GM12878 (cell line): ENCODE measurements at regions not wholly inside any gene's neighbourhood (a gene's known extent, or its start where the extent isn't known, plus 50 kb on each side); places are given as distances from the start of the nearest gene placed in this dataset.

Source experiments
- ATAC-seq: fragments of 200-7000 bp; cut with Tn5 transposase; 3 replicates; pipeline ENCODE4 v1.9.1; 2020; ENCODE audit warnings: mild to moderate bottlenecking, moderate library complexity
- BruUV-seq: library from RNA; stranded (reverse); fragments of 400-500 nt; replicated peaks from 2 replicates; lab custom pipeline; 2021; lab: Mats Ljungman, UMichigan
- CTCF ChIA-PET: fragments of 300-600 bp; sonication (Branson Sonifier 250); formaldehyde crosslinking; extraction: SDS; loops from one replicate; lab custom pipeline; 2021; ENCODE audit warnings: inconsistent platforms; lab: Yijun Ruan, JAX
- POLR2A ChIA-PET: fragments of 350-600 bp; formaldehyde crosslinking; extraction: SDS; loops from one replicate; lab custom pipeline; 2021; ENCODE audit warnings: inconsistent platforms; lab: Charles Lee
- RAD21 ChIA-PET: fragments of 300-600 bp; sonication (Branson Sonifier 250); formaldehyde crosslinking; loops from one replicate; lab custom pipeline; 2023; ENCODE audit warnings: antibody characterized with exemption; ENCODE audit not compliant: unreplicated experiment; lab: Charles Lee
- SMC1A ChIA-PET: fragments of 300-600 bp; sonication (Branson Sonifier 250); formaldehyde crosslinking; loops from one replicate; lab custom pipeline; 2023; ENCODE audit not compliant: unreplicated experiment, uncharacterized antibody; lab: Charles Lee
- DNase-seq: peaks from one replicate; pipeline ENCODE4 v3.0.0-alpha.2; 2011; ENCODE audit warnings: low read depth, low spot score
- FAIRE-seq: peaks from 3 replicates; lab custom pipeline; 2011; peaks lifted over from hg19 to GRCh38; lab: Jason Lieb, UNC
- H2AFZ ChIP-seq: 2 replicates; pipeline ENCODE4 v1.6.0; 2011; ENCODE audit warnings: low read depth, low read length, control low read depth; ENCODE audit not compliant: control insufficient read depth
- H3K27ac ChIP-seq: 2 replicates; pipeline ENCODE4 v1.5.1; 2011; ENCODE audit warnings: control low read depth; ENCODE audit not compliant: control insufficient read depth, insufficient read depth
- H3K27me3 ChIP-seq, 2 experiments: replicated peaks in 1 of 2; 2 replicates each; pipeline versions ENCODE4 v1.6.0 to v1.6.1; 2011; ENCODE audit warnings: low read length in 1 of 2; ENCODE audit not compliant: control insufficient read depth in 2 of 2, insufficient read depth in 2 of 2
- H3K36me3 ChIP-seq, 2 experiments: 2 replicates each; pipeline ENCODE4 v1.5.1; 2011; ENCODE audit warnings: low read length in 1 of 2; ENCODE audit not compliant: control insufficient read depth in 2 of 2, insufficient read depth in 2 of 2
- H3K4me1 ChIP-seq: 2 replicates; pipeline ENCODE4 v1.6.1; 2011; ENCODE audit warnings: mild to moderate bottlenecking, low read length, moderate library complexity, mixed read lengths; ENCODE audit not compliant: control insufficient read depth, insufficient read depth
- H3K4me2 ChIP-seq: 2 replicates; pipeline ENCODE4 v1.6.0; 2011; ENCODE audit warnings: control low read depth; ENCODE audit not compliant: control insufficient read depth, insufficient read depth
- H3K4me3 ChIP-seq: fragments of 200-600 bp; sonication (generic); 2 replicates; pipeline ENCODE4 v1.5.1; 2016
- H3K79me2 ChIP-seq: 2 replicates; pipeline ENCODE4 v1.6.0; 2011; ENCODE audit warnings: low read length; ENCODE audit not compliant: control insufficient read depth, insufficient read depth
- H3K9ac ChIP-seq: 2 replicates; pipeline ENCODE4 v1.8.0; 2011; ENCODE audit warnings: low read length, control low read depth, mixed read lengths; ENCODE audit not compliant: control insufficient read depth, insufficient read depth
- H3K9me3 ChIP-seq: replicated peaks from 3 replicates; pipeline ENCODE4 v1.5.1; 2011; ENCODE audit warnings: mild to moderate bottlenecking, low read length; ENCODE audit not compliant: control insufficient read depth, insufficient read depth
- H4K20me1 ChIP-seq: 2 replicates; pipeline ENCODE4 v1.6.0; 2011; ENCODE audit not compliant: control insufficient read depth, insufficient read depth
- BRCA1 ChIP-seq: IDR thresholded peaks from 2 replicates; pipeline ENCODE4 v1.6.1; 2011; ENCODE audit warnings: low read depth, low read length, improper control_type of control experiment
- CEBPZ ChIP-seq: fragments of 150-350 bp; IDR thresholded peaks from 2 replicates; pipeline ENCODE4 v1.6.1; 2016; ENCODE audit warnings: low read depth, low read length
- EZH2 ChIP-seq: IDR thresholded peaks from 2 replicates; pipeline ENCODE4 v1.6.1; 2012; ENCODE audit warnings: low read depth, mild to moderate bottlenecking, control low read depth, inconsistent platforms, low read length, borderline replicate concordance; ENCODE audit not compliant: control insufficient read depth
- GABPA ChIP-seq: IDR thresholded peaks from 2 replicates; pipeline ENCODE4 v1.6.1; 2014; ENCODE audit warnings: antibody characterized with exemption, low read depth, mild to moderate bottlenecking, inconsistent platforms
- HDAC6 ChIP-seq: fragments of 200-600 bp; sonication (generic); IDR thresholded peaks from one replicate; pipeline ENCODE4 v1.8.0; 2017; ENCODE audit warnings: antibody characterized with exemption; ENCODE audit not compliant: unreplicated experiment
- IRF4 ChIP-seq: IDR thresholded peaks from 2 replicates; pipeline ENCODE4 v1.6.1; 2011; ENCODE audit warnings: low read depth, low read length
- JUNB ChIP-seq: IDR thresholded peaks from 2 replicates; pipeline ENCODE4 v1.6.1; 2016; ENCODE audit warnings: antibody characterized with exemption, mild to moderate bottlenecking
- LARP7 ChIP-seq: fragments of 450-650 bp; IDR thresholded peaks from 2 replicates; pipeline ENCODE4 v1.6.1; 2017; ENCODE audit warnings: mild to moderate bottlenecking
- MTA3 ChIP-seq: IDR thresholded peaks from 2 replicates; pipeline ENCODE4 v1.6.1; 2012; ENCODE audit warnings: low read length, inconsistent platforms, borderline replicate concordance
- NR2F1 ChIP-seq: fragments of 450-650 bp; conservative IDR thresholded peaks from 2 replicates; pipeline ENCODE4 v1.6.1; 2017; ENCODE audit warnings: mild to moderate bottlenecking
- TCF7 ChIP-seq: IDR thresholded peaks from 2 replicates; pipeline ENCODE4 v1.6.1; 2014; ENCODE audit warnings: antibody characterized with exemption, borderline replicate concordance
- ZBED1 ChIP-seq: IDR thresholded peaks from 2 replicates; pipeline ENCODE4 v1.6.1; 2016; ENCODE audit warnings: borderline replicate concordance
- ZNF687 ChIP-seq: fragments of 450-650 bp; IDR thresholded peaks from 2 replicates; pipeline ENCODE4 v1.6.1; 2017; ENCODE audit warnings: mild to moderate bottlenecking, moderate library complexity
- WGBS: methylation state at CpG from one replicate; pipeline ENCODE4 v1.1.6; 2016; ENCODE audit warnings: low lambda C conversion rate; ENCODE audit not compliant: insufficient replicate concordance, insufficient coverage; ENCODE audit errors: missing lambda C conversion rate; 5-methylcytosine and 5-hydroxymethylcytosine counted together
- in situ Hi-C: fragments of 300-500 bp; cut with MboI; formaldehyde crosslinking; loops from 9 replicates; pipeline ENCODE4 v1.14.3; 2018; ENCODE audit warnings: mixed read lengths
- intact Hi-C: fragments of 100-400 bp; cut with micrococcal nuclease; formaldehyde crosslinking; loops from one replicate; pipeline ENCODE4 v1.14.2; 2022; ENCODE audit not compliant: unreplicated experiment
- TF ChIP-seq, protein P1 (sequence below): fragments of 450-650 bp; IDR thresholded peaks from 2 replicates; pipeline ENCODE4 v1.6.1; 2016; ENCODE audit warnings: mild to moderate bottlenecking
- TF ChIP-seq, protein P2 (sequence below): fragments of 450-650 bp; IDR thresholded peaks from 2 replicates; pipeline ENCODE4 v1.6.1; 2017; ENCODE audit warnings: low read depth, mild to moderate bottlenecking, moderate library complexity

- CTCF ChIA-PET: interaction anchor here (2.1 kb wide), 1 partner anchor 60 kb away, joined by 5 read pairs; no protein-coding TSS in a partner anchor
- intact Hi-C loops: no loop called here
- BruUV-seq: no TSS peak
- in situ Hi-C loops: no loop called here
- H3K27me3 ChIP-seq: no peaks in the 10 kb centered on the region
- no peak for TF ChIP-seq IRF4
- TF ChIP-seq ZNF687: no peak
- TF ChIP-seq HDAC6: no peak
- no peak for TF ChIP-seq MTA3
- TF ChIP-seq NR2F1: no peak
- no peak for TF ChIP-seq EZH2
- TF ChIP-seq ZBED1: no peak
- TF ChIP-seq GABPA: no peak
- TF ChIP-seq, protein P1, sequence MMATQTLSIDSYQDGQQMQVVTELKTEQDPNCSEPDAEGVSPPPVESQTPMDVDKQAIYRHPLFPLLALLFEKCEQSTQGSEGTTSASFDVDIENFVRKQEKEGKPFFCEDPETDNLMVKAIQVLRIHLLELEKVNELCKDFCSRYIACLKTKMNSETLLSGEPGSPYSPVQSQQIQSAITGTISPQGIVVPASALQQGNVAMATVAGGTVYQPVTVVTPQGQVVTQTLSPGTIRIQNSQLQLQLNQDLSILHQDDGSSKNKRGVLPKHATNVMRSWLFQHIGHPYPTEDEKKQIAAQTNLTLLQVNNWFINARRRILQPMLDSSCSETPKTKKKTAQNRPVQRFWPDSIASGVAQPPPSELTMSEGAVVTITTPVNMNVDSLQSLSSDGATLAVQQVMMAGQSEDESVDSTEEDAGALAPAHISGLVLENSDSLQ: no peak
- TF ChIP-seq, protein P2, sequence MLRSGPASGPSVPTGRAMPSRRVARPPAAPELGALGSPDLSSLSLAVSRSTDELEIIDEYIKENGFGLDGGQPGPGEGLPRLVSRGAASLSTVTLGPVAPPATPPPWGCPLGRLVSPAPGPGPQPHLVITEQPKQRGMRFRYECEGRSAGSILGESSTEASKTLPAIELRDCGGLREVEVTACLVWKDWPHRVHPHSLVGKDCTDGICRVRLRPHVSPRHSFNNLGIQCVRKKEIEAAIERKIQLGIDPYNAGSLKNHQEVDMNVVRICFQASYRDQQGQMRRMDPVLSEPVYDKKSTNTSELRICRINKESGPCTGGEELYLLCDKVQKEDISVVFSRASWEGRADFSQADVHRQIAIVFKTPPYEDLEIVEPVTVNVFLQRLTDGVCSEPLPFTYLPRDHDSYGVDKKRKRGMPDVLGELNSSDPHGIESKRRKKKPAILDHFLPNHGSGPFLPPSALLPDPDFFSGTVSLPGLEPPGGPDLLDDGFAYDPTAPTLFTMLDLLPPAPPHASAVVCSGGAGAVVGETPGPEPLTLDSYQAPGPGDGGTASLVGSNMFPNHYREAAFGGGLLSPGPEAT: no peak
- TF ChIP-seq LARP7: no peak
- no peak for TF ChIP-seq CEBPZ
- no peak for TF ChIP-seq BRCA1
- no peak for TF ChIP-seq JUNB
- no peak for TF ChIP-seq TCF7
- H3K4me1 ChIP-seq: peaks cover 6% of the 10 kb centered on the region
- ATAC-seq (no peak), DNase-seq (no peak), FAIRE-seq (no peak)
- POLR2A ChIA-PET: interaction anchor here (0.6 to 0.7 kb wide), 2 partner anchors 21 to 357 kb away, joined by 3 to 5 read pairs; no protein-coding TSS in a partner anchor
- H3K9me3 ChIP-seq: no peaks in the 10 kb centered on the region
- RAD21 ChIA-PET: no interaction called here
- H3K27ac ChIP-seq: no peak overlapping the region
- no peaks in the 10 kb centered on the region for H3K79me2 ChIP-seq
- H3K36me3 ChIP-seq: no peaks in the 10 kb centered on the region
- no peak overlapping the region for H3K4me2 ChIP-seq
- H2AFZ ChIP-seq: no peak overlapping the region
- H3K9ac ChIP-seq: no peak overlapping the region
- SMC1A ChIA-PET: no interaction called here
- WGBS: 51% methylated on average over 5 of the region's 5 CpGs
- no peaks in the 10 kb centered on the region for H4K20me1 ChIP-seq
- H3K4me3 ChIP-seq: no peak overlapping the region
Observed at GRCh38 chr2:55114082-55114481, 63.8 kb upstream of the RTN4 start.
